ENCODE measurements at regions not wholly inside any gene's neighbourhood (a gene's known extent, or its start where the extent isn't known, plus 50 kb on each side); places are given as distances from the start of the nearest gene placed in this dataset.

GRCh38 chr3:86739244-86739643 is 251.7 kb downstream of the VGLL3 start:
- no peak for DNase-seq
- H2AK5ac ChIP-seq (ENCODE audit: low read length): no peak overlapping the region
- H3K23ac ChIP-seq (ENCODE audit: low read length): no peak overlapping the region
- no peak overlapping the region for H2BK12ac ChIP-seq (ENCODE audit: low read length)
- no peak overlapping the region for H4K91ac ChIP-seq (ENCODE audit: low read depth, low read length)
- H3K27me3 ChIP-seq (ENCODE audit: insufficient read depth, low read length): no peaks in the 10 kb centered on the region
- no peak overlapping the region for H3K4me3 ChIP-seq (ENCODE audit: low read depth, low read length)
- H3K79me2 ChIP-seq (ENCODE audit: control insufficient read depth, insufficient read depth, low read length, poor library complexity): no peaks in the 10 kb centered on the region
- no peak overlapping the region for H3K4ac ChIP-seq (ENCODE audit: low read depth, low read length)
- no peak overlapping the region for H3K14ac ChIP-seq (ENCODE audit: low read length)
- H3K4me1 ChIP-seq (ENCODE audit: control insufficient read depth in 1 of 2, insufficient read depth in 2 of 2, low read length in 2 of 2): no peaks in the 10 kb centered on the region
- no peak overlapping the region for H3K27ac ChIP-seq (ENCODE audit: low read depth, low read length)
- no peaks in the 10 kb centered on the region for H3K36me3 ChIP-seq (ENCODE audit: control insufficient read depth in 1 of 2, insufficient read depth in 2 of 2, low read length in 2 of 2)
- no peaks in the 10 kb centered on the region for H3K9me3 ChIP-seq (ENCODE audit: insufficient read depth, low read depth, low read length)
- no CpG with 5 or more reads among the region's 3 CpGs for WGBS (ENCODE audit: extremely low coverage, insufficient coverage, insufficient read length)
- no peak overlapping the region for H3K9ac ChIP-seq (ENCODE audit: low read length)
- no peak overlapping the region for H4K12ac ChIP-seq (ENCODE audit: low read depth, low read length)
- H2AFZ ChIP-seq (ENCODE audit: insufficient read depth, low read length, poor library complexity): no peak overlapping the region
- no peak overlapping the region for H2BK5ac ChIP-seq (ENCODE audit: low read depth, low read length, poor library complexity)
- H3K18ac ChIP-seq (ENCODE audit: low read length): no peak overlapping the region
- no peaks in the 10 kb centered on the region for H3K79me1 ChIP-seq (ENCODE audit: low read length)
- no peak overlapping the region for H4K8ac ChIP-seq (ENCODE audit: low read depth, low read length)
- H3K4me2 ChIP-seq (ENCODE audit: low read length): no peak overlapping the region
- no peak overlapping the region for H2BK120ac ChIP-seq (ENCODE audit: insufficient read depth, low read length, poor library complexity)

DNA sequence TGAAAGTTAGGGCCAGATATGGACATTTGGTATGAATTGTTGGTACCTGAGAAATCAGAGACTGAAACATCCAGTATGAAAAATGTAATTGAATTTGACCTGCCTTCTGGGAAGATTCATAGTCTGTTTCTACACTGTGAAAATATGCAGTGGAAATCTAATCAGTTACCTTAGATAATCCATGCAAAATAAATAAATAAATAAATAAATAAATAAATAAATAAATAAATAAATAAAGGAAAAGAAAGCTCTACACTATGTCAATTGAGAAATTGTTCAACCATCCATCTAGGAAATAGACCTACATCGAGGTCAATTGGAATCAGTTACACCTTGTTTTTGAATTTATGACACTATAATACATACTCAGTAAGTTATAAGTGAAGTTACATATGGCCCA is 252.3 kb downstream of the VGLL3 start:
- Histone ChIP-seq H3K23ac (ENCODE audit: low read length) (no peak overlapping the region), H3K14ac (ENCODE audit: low read length) (no peak overlapping the region), H3K79me1 (ENCODE audit: low read length) (no peaks in the 10 kb centered on the region), H4K8ac (ENCODE audit: low read depth, low read length) (no peak overlapping the region), H3K27ac (ENCODE audit: low read depth, low read length) (no peak overlapping the region), H2BK5ac (ENCODE audit: low read depth, low read length, poor library complexity) (no peak overlapping the region), H3K18ac (ENCODE audit: low read length) (no peak overlapping the region), H3K27me3 (ENCODE audit: insufficient read depth, low read length) (no peaks in the 10 kb centered on the region), H3K9me3 (ENCODE audit: insufficient read depth, low read depth, low read length) (no peaks in the 10 kb centered on the region), H2BK12ac (ENCODE audit: low read length) (no peak overlapping the region), H3K4me2 (ENCODE audit: low read length) (no peak overlapping the region), H4K12ac (ENCODE audit: low read depth, low read length) (no peak overlapping the region), H3K4ac (ENCODE audit: low read depth, low read length) (no peak overlapping the region), H2AFZ (ENCODE audit: insufficient read depth, low read length, poor library complexity) (no peak overlapping the region), H3K9ac (ENCODE audit: low read length) (no peak overlapping the region), H2BK120ac (ENCODE audit: insufficient read depth, low read length, poor library complexity) (no peak overlapping the region), H3K4me3 (ENCODE audit: low read depth, low read length) (no peak overlapping the region), H4K91ac (ENCODE audit: low read depth, low read length) (no peak overlapping the region), H3K4me1 (ENCODE audit: control insufficient read depth in 1 of 2, insufficient read depth in 2 of 2, low read length in 2 of 2) (no peaks in the 10 kb centered on the region), H2AK5ac (ENCODE audit: low read length) (no peak overlapping the region), H3K36me3 (ENCODE audit: control insufficient read depth in 1 of 2, insufficient read depth in 2 of 2, low read length in 2 of 2) (no peaks in the 10 kb centered on the region), H3K79me2 (ENCODE audit: control insufficient read depth, insufficient read depth, low read length, poor library complexity) (no peaks in the 10 kb centered on the region)
- no peak for DNase-seq
- no CpG with 5 or more reads among the region's 1 CpG for WGBS (ENCODE audit: extremely low coverage, insufficient coverage, insufficient read length)

GRCh38 chr3:86737517-86737916 is 253.4 kb downstream of the VGLL3 start:
- Histone ChIP-seq H3K36me3 (ENCODE audit: control insufficient read depth in 1 of 2, insufficient read depth in 2 of 2, low read length in 2 of 2) (no peaks in the 10 kb centered on the region), H2BK5ac (ENCODE audit: low read depth, low read length, poor library complexity) (no peak overlapping the region), H3K23ac (ENCODE audit: low read length) (no peak overlapping the region), H3K4me1 (ENCODE audit: control insufficient read depth in 1 of 2, insufficient read depth in 2 of 2, low read length in 2 of 2) (no peaks in the 10 kb centered on the region), H2AK5ac (ENCODE audit: low read length) (no peak overlapping the region), H3K4me2 (ENCODE audit: low read length) (no peak overlapping the region), H2BK120ac (ENCODE audit: insufficient read depth, low read length, poor library complexity) (no peak overlapping the region), H3K4me3 (ENCODE audit: low read depth, low read length) (no peak overlapping the region), H3K27me3 (ENCODE audit: insufficient read depth, low read length) (no peaks in the 10 kb centered on the region), H3K18ac (ENCODE audit: low read length) (no peak overlapping the region), H3K9ac (ENCODE audit: low read length) (no peak overlapping the region), H2AFZ (ENCODE audit: insufficient read depth, low read length, poor library complexity) (no peak overlapping the region), H4K91ac (ENCODE audit: low read depth, low read length) (no peak overlapping the region), H4K8ac (ENCODE audit: low read depth, low read length) (no peak overlapping the region), H4K12ac (ENCODE audit: low read depth, low read length) (no peak overlapping the region), H3K14ac (ENCODE audit: low read length) (no peak overlapping the region), H3K79me2 (ENCODE audit: control insufficient read depth, insufficient read depth, low read length, poor library complexity) (no peaks in the 10 kb centered on the region), H2BK12ac (ENCODE audit: low read length) (no peak overlapping the region), H3K9me3 (ENCODE audit: insufficient read depth, low read depth, low read length) (no peaks in the 10 kb centered on the region), H3K79me1 (ENCODE audit: low read length) (no peaks in the 10 kb centered on the region), H3K27ac (ENCODE audit: low read depth, low read length) (no peak overlapping the region), H3K4ac (ENCODE audit: low read depth, low read length) (no peak overlapping the region)
- no peak for DNase-seq
- no CpG with 5 or more reads among the region's 6 CpGs for WGBS (ENCODE audit: extremely low coverage, insufficient coverage, insufficient read length)

- DNase-seq: no peak
- Histone ChIP-seq H3K9me3 (ENCODE audit: insufficient read depth, low read depth, low read length) (peaks cover 5% of the 10 kb centered on the region), H2AFZ (ENCODE audit: insufficient read depth, low read length, poor library complexity) (no peak overlapping the region), H2BK5ac (ENCODE audit: low read depth, low read length, poor library complexity) (no peak overlapping the region), H2BK12ac (ENCODE audit: low read length) (no peak overlapping the region), H3K27me3 (ENCODE audit: insufficient read depth, low read length) (no peaks in the 10 kb centered on the region), H3K36me3 (ENCODE audit: control insufficient read depth in 1 of 2, insufficient read depth in 2 of 2, low read length in 2 of 2) (no peaks in the 10 kb centered on the region), H3K4me1 (ENCODE audit: control insufficient read depth in 1 of 2, insufficient read depth in 2 of 2, low read length in 2 of 2) (no peaks in the 10 kb centered on the region), H4K12ac (ENCODE audit: low read depth, low read length) (no peak overlapping the region), H2BK120ac (ENCODE audit: insufficient read depth, low read length, poor library complexity) (no peak overlapping the region), H3K18ac (ENCODE audit: low read length) (no peak overlapping the region), H3K27ac (ENCODE audit: low read depth, low read length) (no peak overlapping the region), H3K79me2 (ENCODE audit: control insufficient read depth, insufficient read depth, low read length, poor library complexity) (no peaks in the 10 kb centered on the region), H3K4me2 (ENCODE audit: low read length) (no peak overlapping the region), H2AK5ac (ENCODE audit: low read length) (no peak overlapping the region), H3K4me3 (ENCODE audit: low read depth, low read length) (no peak overlapping the region), H4K91ac (ENCODE audit: low read depth, low read length) (no peak overlapping the region), H3K14ac (ENCODE audit: low read length) (no peak overlapping the region), H3K23ac (ENCODE audit: low read length) (no peak overlapping the region), H3K79me1 (ENCODE audit: low read length) (no peaks in the 10 kb centered on the region), H3K9ac (ENCODE audit: low read length) (no peak overlapping the region), H3K4ac (ENCODE audit: low read depth, low read length) (no peak overlapping the region), H4K8ac (ENCODE audit: low read depth, low read length) (no peak overlapping the region)
- no CpG with 5 or more reads among the region's 22 CpGs for WGBS (ENCODE audit: extremely low coverage, insufficient coverage, insufficient read length)
Measured at GRCh38 chr3:86733257-86733656, 257.7 kb downstream of the VGLL3 start.
